ELR (cell line): ENCODE measurements at regions not wholly inside any gene's neighbourhood (a gene's known extent, or its start where the extent isn't known, plus 50 kb on each side); places are given as distances from the start of the nearest gene placed in this dataset.
A peak's percentile ranks its signal among the peaks of the same experiment; 100 is the strongest.

Source experiments
- DNase-seq: peaks from one replicate; pipeline ENCODE4 v3.0.0-alpha.2; 2015; ENCODE audit warnings: low read depth

DNA sequence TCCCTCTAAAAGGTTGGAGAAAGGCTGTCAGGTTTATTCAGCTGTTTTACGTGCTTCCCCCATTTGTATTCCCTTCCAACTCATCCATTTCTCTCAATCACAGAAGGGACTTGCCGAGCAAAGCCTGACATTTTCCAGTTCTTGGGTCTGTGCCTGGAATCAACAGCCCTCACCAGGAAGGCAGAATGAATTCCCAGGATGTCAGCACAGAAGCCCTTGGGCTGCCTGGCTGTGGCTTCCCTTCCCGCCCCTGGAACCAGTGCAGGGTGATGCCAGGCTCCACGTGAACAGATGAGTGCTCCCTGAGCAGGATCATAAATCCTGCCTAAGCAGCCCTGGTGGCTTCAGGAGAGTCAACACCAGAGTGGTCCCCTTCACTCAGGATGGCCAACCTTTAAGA, 86.1 kb upstream of the CD83 start:
- no peak for DNase-seq

DNA sequence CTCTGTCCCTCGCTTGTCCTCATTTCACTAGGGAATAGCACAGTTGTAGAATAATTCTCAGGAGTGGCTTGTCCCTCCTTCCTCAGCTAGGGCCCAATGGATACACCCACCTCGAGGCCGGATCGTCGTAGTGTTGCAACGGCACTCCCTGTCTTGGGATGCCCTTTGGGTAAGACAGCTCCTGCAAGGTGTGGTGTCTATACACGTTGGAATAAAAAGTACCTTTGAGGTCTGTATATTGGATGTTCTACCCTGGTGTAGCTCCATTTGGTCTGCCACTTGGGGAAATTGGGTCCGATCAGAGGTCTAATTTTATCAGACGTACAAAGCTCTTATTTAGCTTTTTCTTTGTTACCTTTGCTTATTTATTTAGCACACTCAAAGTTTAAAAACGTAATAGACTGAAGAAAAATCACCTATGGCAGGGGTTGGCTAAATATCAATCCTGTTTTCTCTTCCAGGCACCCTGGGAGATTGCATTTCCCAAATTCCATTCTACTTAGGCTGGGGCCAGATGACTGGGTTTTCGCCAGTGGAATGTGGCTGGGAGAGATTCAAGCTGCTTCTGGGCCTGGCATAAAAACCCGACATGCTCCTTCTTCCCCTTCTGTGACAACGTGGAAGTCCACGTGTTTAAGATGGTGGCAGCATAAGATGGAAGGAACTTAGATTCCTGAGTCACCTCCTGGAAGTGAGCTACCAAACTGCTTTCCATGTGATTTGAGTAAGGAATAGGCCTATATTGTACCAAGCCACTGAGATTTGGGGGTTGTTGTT, 82.3 kb upstream of the CD83 start:
- peak; percentile 91 for DNase-seq

DNA sequence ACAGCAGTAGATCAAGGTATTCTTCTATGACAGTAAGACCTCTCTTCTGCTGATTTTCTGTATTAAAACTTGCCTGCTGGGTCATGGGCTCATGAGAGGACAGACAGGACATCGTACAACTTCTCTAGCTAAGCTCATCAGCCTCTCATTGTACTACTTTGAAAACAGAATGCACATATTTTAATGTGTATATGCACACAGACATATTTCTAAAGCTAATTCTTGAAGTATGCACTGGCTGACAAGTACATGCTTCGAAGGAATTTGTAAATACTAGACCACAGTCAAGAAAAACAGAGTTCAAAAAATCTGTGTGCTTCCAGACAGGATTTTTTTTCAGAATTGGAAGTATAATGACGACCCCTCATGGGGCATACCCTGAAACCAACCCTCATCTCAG, 81.7 kb upstream of the CD83 start:
- DNase-seq, result no peak

DNA sequence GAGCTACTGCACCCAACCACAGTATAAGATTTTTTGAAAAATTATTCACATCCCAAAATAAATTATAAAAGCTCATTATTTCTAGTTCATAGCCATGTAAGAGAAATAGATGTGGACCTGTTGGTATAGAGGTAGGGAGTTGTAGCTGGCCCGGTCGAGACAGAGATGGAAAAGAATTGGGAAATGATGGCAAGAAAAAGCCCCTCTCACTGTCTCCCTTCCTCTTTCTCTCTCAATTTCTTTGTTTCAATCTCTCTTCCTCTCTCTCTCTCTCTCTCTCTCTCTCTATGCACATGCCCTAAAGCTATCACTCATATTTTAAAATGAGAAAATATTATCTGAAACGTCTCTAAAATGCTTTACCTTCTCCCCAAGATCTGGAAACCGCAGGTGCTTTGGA, 80.7 kb upstream of the CD83 start:
- no peak for DNase-seq

DNA sequence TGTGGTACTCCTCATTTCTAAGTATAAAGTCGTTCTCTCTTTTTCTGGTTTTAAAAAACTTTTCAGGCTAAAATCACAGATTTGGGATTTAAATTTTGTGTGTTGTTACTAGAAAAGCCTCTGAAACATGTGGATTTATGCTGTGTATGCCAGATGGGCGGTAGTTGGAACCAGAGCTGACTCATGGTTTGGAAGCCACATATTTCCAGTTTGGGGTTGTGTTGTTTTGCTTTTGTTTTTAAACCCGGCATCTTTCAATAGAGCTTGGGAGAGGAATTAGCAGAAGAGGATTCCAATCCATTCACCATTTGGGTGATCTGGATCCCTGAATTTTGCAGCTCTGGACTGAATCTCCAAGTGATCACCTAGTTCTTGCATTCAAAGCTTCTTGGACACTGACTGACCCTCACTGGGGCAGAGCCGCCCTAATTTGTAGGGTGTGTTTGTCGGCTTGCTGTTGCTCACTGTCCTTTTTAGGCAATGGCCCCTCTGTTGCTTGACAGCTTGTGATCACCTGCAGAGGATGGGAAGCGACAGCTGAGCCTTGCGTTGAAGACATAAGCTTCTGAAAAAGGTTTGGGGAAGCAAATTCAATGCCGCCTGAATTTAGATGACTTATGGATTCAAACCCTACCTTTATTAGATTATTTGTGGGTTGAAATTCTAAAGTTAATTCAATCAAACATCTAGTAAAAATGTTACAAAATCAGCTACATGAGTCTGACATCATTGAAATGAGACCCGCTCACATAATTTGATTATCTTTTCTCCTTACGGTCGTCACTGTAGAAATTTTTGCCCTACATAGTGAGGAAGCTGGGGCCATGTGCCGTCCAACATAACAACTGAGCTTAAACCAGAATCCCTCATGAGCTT, 79.9 kb upstream of the CD83 start:
- peak; percentile 86 for DNase-seq

DNA sequence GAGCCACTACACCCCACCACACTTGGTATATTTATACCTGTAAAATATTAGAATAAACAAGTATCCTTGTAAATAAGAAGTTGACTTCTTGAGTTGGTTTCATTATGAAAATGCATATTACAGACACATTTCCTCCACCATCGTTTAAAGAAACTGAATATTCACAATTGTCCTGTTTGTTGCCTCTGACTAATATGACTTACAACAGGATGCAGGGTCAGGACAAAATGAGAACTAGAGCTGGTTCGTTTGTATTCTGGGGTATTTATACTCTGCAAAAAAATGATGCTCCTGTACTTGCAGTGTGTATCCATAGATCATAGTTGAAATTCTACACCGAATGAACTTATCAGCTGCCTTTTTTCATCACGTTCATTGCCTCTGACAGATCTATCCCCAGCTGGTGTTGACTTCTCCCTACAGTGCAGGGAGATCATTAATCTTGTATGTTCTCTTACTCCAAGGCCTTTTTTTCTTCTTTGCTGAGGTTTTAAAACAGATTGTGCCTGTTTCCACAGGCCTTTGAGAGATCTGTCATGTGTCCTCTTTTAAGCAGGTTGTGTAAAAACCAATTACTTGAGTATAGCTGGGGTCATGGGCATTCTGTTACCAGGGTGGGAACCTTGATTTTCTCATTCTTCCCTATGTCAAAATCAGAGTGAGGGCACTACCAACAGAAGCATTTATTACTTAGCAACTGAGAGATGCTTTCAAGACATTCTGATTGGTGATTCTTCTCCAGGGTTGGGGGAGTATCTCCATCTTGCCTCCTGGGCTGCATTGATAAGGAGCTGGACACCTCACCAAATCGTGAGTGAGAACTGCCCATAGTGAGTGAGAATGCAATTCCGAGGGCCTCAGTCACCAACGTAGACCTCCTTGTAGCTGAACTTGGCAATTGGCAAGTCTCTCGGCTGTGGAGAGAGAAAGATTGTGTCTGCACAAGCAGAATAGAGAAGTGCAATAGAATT, 78.8 kb upstream of the CD83 start:
- no peak for DNase-seq

DNA sequence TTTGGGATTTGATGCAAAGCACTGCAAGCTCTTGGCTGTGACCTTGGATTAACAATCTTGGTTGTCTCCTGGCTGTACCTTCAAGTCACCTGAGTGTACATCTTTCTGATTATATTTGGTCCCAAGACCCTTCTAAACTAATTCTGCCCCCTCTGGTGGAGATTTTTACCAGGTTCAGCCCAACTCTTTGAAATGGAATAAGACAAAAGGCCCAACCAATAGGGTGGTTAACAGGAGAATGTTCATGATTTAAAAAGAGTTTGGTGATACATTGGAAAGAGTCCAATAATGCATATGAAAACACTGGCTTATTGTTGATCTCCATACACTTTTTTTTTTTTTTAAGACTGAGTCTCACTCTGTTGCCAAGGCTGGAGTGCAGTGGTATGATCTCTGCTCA, 77.5 kb upstream of the CD83 start:
- no peak for DNase-seq

DNA sequence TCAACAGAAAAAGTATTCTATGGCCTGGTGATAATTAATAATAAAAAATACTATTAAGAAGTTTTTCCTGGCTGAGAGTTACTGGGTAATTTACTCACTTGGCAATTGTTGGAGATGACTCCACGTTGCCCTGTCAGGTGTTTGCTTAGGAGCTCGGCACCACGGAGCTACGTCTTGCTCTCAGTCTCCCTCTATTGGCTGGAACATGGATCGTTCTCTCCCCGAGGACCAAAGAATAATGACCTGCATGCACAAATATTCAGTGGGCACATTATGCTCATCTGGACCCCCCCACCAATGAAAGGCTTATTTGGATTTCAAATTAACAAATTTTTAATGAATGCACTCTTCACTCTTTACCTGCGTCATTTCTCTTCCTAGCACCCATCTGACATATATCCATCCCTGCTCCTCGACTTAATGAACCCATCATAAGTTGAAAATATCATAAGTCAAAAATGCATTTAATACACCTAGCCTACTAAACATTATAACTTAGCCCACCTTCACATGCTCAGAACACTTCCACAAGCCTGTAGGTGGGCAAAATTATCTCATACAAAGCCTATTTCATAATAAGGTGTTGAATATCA, 71.0 kb upstream of the CD83 start:
- peak; percentile 77 for DNase-seq

DNA sequence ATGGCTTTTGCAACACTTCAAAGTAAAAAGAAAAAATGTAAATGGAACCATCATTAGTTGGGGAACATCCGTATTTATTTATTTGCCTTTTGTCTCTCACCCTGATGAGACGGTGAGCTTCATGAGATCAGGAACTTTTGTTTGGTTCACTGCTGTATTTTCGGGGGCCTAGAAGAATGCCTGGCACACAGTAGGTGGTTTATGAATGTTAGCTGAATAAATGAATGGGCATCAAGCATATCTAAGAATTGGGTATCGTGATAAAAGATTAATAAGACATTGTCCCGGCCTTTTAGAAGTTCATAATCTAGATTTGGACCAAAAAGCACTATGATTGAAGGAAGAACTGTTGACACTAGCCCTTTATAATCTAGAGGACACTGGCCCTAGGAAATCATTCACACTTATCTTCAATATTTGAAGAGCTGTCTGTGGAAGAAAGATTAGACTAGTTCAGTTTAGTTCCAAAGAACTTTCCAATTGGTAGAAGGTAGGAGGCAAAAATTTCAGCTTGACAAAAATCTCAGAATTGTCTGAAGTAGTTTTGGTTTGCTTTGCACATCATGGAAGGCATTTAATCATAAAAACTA, 70.3 kb upstream of the CD83 start:
- DNase-seq, result no peak

DNA sequence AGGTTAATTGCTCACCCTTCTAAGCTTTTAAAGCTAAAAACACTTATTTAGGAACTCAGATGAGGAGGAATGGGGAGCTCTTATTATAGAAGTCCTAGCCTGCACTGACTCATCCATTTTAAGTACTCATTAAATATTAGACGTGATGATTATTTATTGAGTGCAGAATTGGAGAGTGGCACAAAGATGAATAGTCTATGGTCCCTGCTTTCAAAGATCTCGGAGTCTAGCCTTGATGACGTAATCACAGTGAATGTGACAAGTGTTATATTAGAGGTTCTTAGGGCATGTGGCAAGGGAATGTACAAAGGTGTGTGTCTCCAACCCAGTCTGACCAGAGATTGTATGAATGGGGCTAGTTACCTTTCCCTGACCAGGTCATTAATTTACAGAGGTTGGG, 68.7 kb upstream of the CD83 start:
- DNase-seq, result no peak

DNA sequence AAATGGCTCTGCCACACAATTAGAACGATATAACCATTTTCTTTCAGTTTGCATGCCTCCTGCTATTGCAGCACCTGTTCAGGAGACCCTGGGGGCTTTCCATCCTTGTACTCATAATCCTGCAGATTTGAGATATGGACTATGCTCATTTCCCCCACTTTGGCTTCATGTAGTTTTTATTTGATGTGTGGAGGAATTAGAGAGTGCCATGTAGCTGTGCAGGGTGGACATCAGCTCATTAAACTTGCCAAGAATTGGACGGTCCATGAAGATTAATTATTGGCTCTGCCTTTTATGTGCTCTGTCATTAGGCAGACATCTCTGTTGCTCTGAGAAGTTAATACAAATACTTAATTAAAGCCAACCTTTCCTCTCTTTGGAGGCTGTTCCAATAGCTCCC, 66.2 kb upstream of the CD83 start:
- DNase-seq, result no peak

DNA sequence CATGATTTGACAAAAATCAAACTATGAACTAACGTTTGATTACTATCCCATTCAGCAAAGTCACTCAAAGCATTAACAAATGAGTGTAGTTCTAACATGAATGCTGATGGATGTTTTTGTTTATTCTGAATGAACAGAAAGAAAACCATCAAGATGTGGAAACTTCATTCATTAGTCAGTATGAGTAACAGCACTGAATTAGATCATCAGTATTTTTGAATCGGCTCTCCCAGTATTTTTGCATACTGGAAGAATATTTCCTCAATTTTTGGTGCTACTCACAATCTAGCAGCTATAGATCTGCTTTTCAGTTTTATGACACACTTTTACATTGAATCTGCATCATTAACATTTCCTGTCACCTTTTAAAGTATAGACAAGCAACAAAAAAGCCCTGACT, 63.8 kb upstream of the CD83 start:
- peak; percentile 85 for DNase-seq

DNA sequence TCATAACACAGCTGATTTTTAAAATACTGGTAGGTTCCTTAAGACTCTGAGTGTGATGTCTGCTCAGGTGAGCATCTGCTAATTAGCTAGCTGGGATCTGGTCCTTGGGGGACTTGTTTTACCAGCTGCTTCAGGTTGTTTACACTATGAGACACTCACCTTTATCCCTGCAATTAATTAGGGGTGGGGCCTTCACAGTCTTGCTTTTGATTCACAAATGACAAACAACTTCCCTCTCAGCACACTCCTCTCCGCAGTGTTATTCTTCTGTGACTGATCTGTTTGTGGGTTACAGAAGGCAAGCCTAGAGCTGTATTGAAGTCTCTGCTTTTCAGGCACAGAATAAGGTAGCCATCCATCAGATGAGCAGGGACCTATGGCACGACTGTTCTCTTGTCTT, 62.0 kb upstream of the CD83 start:
- no peak for DNase-seq

DNA sequence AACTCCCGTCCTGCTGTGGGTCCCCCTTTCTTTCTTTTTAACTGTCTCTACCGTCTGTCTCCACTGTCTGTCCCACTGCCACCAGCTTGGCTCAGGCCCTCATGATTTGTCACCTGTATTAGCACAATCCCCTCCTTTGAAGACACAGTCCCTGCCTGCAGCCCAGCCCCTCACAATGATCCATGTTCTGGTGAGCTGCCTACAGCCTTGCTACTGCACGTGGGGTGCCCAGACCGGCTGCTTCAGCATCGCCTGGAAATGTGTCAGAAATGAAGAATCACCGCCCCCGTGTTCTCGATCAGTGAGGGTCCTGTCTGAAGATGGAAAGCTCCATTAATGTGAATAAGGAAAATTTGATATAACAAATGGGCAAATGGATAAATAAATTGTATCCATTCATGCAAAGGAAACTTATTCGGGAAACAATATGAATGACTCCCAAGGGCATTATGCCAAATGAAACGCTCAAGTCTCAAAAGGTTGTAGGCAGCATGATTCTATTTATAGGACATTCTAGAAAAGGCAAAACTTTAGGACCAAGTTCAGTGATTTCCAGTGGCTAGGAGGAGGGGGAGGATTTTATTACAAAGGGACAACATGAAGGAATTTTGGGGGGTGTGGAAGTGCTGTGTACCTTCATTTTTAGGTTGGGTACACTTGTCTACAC, 59.4 kb upstream of the CD83 start:
- no peak for DNase-seq

DNA sequence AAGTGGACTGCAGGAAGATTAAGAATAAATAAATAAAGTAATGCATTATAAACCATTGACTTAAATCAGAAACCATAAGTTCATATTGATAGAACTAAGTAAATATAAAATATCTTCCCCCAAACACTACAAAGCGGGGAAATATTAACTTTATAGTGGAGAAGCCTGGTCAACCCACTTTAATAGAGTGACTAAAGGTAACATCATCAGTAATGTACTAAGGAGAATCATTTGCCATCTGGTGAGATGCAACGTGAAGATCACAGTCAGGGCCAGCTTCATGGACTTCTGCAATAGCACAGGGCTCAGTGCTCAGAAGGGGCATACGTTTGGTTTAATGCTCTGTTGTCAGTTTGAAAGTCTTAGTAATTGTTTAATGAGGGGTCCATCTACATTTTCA, 58.8 kb upstream of the CD83 start:
- DNase-seq, result peak; percentile 13

DNA sequence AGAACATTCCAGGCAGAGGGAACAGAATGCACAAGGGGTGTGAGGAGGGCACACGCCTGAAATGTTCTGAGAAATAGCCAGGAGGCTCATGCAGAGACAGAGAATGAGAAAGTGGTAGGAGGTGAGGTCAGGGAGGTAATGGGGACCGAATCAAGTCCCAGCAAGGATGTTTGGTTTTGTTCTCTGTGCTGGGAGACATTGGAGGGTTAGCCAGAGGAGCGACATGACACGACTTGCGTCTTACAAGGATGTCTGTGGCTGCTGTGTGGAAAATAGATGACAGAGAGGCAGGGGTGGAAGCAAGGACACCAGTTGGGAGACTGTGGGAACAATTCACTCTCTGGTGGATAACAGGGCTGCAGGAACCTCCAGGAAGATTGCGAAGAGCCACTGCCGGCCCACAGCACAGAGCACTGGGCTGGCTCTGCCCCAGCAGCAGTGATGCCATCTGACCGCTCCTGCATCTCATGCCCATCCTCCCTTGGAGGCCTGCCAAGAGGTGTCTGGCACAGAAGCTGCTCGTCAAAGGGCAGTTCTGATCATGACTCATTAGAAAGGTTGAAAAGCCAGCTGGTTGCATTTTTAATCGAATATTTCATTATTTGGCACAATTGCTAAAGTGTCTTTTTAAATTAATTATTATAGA, 57.7 kb upstream of the CD83 start:
- no peak for DNase-seq

DNA sequence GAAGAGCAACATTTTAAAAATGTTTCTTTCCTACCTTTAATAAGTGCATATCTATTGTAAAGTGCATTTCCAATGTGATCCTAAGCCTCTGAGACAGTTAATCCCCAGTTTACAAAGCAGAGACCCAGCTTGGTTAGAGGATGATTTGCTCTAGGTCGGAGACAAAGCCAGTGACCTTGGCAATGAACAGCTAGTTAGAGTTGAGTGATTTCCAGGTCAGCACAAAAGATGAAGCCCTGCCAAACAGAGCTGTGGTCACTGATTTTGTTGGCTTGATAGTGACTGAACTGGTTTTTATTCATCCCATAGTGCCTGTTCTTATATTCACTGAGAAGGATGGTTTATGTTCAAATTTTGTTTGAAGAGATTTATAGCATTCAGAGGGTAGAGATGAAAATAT, 56.6 kb upstream of the CD83 start:
- no peak for DNase-seq

DNA sequence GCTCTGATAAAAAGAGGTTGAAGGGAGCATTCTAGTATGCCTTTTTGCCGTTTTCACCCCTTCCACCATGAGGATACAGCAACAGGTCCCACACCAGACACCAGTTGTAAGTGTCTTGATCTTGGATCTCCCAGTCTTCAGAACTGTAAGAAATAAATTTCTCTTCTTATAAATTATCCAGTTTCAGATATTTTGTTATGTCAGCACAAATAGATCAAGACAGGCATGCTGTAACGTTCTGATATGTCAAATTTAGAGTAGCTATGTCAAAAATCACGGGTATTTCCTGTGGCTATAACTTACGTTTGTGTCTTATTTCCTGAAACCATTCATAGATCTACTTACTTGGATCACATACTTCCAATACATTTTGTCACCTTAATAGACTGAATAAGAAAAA, 55.9 kb upstream of the CD83 start:
- DNase-seq, result no peak

DNA sequence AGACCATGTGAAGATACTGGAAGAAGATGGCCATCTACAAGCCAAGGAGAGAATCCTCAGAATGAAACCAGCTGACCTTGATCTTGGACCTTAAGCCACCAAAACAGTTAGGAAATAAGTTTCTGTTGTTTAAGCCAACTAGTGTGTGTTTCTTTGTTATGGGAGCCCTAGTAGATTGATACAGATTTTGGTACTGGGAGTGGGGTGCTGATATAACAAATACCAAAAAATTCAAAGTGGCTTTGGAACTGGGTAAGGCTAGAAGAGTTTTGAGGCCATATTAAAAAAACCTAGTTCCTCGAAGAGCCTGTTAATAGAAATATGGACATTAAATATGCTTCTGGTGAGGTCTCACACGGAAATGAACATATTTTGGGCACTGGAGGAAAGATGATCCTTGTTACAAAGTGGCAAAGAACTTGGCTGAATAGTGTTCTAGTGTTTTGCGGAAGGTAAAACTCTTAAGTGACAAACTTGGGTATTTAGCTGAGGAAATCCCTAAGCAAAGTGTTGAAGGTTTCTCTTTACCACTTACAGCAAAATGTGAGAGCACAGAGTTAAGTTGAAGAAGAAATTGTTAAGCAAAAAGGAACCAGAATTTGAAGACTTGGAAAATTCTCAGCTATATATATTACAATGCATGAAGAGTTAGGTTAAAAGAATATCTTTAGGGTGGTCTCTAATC, 55.1 kb upstream of the CD83 start:
- DNase-seq, result no peak

DNA sequence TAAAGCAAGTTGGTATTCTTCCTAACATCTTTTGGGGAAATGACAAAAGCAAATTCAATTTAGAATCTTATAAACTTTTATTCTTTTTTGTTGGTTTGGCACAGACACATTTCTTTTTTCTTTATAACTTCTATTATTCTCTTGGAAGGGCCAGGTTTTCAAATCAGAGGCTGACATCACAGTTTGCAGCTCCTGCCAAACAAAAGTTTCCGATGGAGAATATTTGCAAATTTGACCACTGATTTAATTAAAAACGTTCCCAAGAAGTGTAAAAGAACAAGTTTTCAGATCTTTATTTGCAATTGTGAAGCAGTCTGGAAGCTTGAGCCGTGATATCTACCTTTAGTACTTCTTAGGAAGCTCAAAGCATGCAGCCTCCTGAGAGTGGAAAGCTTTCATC, 53.8 kb upstream of the CD83 start:
- no peak for DNase-seq
